ENCODE measurements at regions not wholly inside any gene's neighbourhood (a gene's known extent, or its start where the extent isn't known, plus 50 kb on each side); places are given as distances from the start of the nearest gene placed in this dataset.

GRCh38 chr2:128435576-128436478 is 117.2 kb upstream of the HS6ST1 start:
- H3K4me3 ChIP-seq: no peak overlapping the region
- no peak overlapping the region for H3K27ac ChIP-seq
- H3K36me3 ChIP-seq (ENCODE audit: low read depth, missing control alignments): no peaks in the 10 kb centered on the region
- TF ChIP-seq POLR2A (IDR thresholded peaks at IDR 0.05): no peak
- TF ChIP-seq, protein P1, sequence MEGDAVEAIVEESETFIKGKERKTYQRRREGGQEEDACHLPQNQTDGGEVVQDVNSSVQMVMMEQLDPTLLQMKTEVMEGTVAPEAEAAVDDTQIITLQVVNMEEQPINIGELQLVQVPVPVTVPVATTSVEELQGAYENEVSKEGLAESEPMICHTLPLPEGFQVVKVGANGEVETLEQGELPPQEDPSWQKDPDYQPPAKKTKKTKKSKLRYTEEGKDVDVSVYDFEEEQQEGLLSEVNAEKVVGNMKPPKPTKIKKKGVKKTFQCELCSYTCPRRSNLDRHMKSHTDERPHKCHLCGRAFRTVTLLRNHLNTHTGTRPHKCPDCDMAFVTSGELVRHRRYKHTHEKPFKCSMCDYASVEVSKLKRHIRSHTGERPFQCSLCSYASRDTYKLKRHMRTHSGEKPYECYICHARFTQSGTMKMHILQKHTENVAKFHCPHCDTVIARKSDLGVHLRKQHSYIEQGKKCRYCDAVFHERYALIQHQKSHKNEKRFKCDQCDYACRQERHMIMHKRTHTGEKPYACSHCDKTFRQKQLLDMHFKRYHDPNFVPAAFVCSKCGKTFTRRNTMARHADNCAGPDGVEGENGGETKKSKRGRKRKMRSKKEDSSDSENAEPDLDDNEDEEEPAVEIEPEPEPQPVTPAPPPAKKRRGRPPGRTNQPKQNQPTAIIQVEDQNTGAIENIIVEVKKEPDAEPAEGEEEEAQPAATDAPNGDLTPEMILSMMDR (IDR thresholded peaks at IDR 0.05): no peak
- intact Hi-C loops (cut with DNase I; ENCODE audit: low total_unique reads): no loop called here
- no peaks in the 10 kb centered on the region for H3K9me3 ChIP-seq
- DNase-seq: no peak
- WGBS, 2 donors: 75 to 82% methylated on average over 10 to 18 of the region's 18 CpGs
- no peaks in the 10 kb centered on the region for H3K4me1 ChIP-seq
- no peaks in the 10 kb centered on the region for H3K27me3 ChIP-seq

GRCh38 chr2:128436479-128437203 is 118.0 kb upstream of the HS6ST1 start:
- DNase-seq: peak; percentile 2
- Histone ChIP-seq H3K9me3 (no peaks in the 10 kb centered on the region), H3K4me3 (no peak overlapping the region), H3K36me3 (ENCODE audit: low read depth, missing control alignments) (no peaks in the 10 kb centered on the region), H3K27ac (no peak overlapping the region), H3K27me3 (no peaks in the 10 kb centered on the region), H3K4me1 (no peaks in the 10 kb centered on the region)
- intact Hi-C loops (cut with DNase I; ENCODE audit: low total_unique reads): no loop called here
- no peak for TF ChIP-seq POLR2A (IDR thresholded peaks at IDR 0.05)
- TF ChIP-seq, protein P1 (IDR thresholded peaks at IDR 0.05): no peak
- WGBS, 2 donors: 85 to 91% methylated on average over 12 of the region's 12 CpGs

- Histone ChIP-seq H3K4me1 (peaks cover 5% of the 10 kb centered on the region), H3K36me3 (ENCODE audit: low read depth, missing control alignments) (no peaks in the 10 kb centered on the region), H3K27me3 (no peaks in the 10 kb centered on the region), H3K9me3 (no peaks in the 10 kb centered on the region), H3K4me3 (no peak overlapping the region), H3K27ac (no peak overlapping the region)
- intact Hi-C loops (cut with DNase I; ENCODE audit: low total_unique reads): no loop called here
- TF ChIP-seq, protein P1 (IDR thresholded peaks at IDR 0.05): no peak
- TF ChIP-seq POLR2A (IDR thresholded peaks at IDR 0.05): no peak
- WGBS, 2 donors: 75 to 86% methylated on average over 8 to 9 of the region's 9 CpGs
- peak; percentile 10 for DNase-seq
Measured at GRCh38 chr2:128437204-128437565, 118.5 kb upstream of the HS6ST1 start.

GRCh38 chr2:128438091-128438490 is 119.4 kb upstream of the HS6ST1 start:
- no peaks in the 10 kb centered on the region for H3K9me3 ChIP-seq
- H3K27ac ChIP-seq: no peak overlapping the region
- no peaks in the 10 kb centered on the region for H3K36me3 ChIP-seq (ENCODE audit: low read depth, missing control alignments)
- H3K4me3 ChIP-seq: no peak overlapping the region
- peaks cover 14% of the 10 kb centered on the region for H3K4me1 ChIP-seq
- TF ChIP-seq POLR2A (IDR thresholded peaks at IDR 0.05): no peak
- TF ChIP-seq, protein P1 (IDR thresholded peaks at IDR 0.05): no peak
- intact Hi-C loops (cut with DNase I; ENCODE audit: low total_unique reads): no loop called here
- WGBS, 2 donors: 94 to 95% methylated on average over 7 to 13 of the region's 16 CpGs
- no peaks in the 10 kb centered on the region for H3K27me3 ChIP-seq
- peak; percentile 11 for DNase-seq

Data from testis (tissue), 2 donors.